Mammary epithelial cell (primary cell): ENCODE measurements at regions not wholly inside any gene's neighbourhood (a gene's known extent, or its start where the extent isn't known, plus 50 kb on each side); places are given as distances from the start of the nearest gene placed in this dataset.

ENCODE experiments used
- CTCF ChIP-seq, 2 donors: IDR thresholded peaks in 1 of 2; conservative IDR thresholded peaks in 1 of 2; 2 replicates each; pipeline ENCODE4 v1.5.1; 2011 to 2012; ENCODE audit warnings: inconsistent platforms in 2 of 2, low read length in 2 of 2, mild to moderate bottlenecking in 2 of 2, control low read depth in 1 of 2, low read depth in 1 of 2; ENCODE audit not compliant: insufficient read depth in 1 of 2; ENCODE audit errors: extremely low read depth in 1 of 2
- EZH2 ChIP-seq: IDR thresholded peaks from 2 replicates; pipeline ENCODE4 v1.6.1; 2012; ENCODE audit warnings: low read length, inconsistent platforms, borderline replicate concordance

GRCh38 chr14:101397206-101397605 lies 164.1 kb upstream of the DIO3 start:
- no peak for TF ChIP-seq EZH2
- TF ChIP-seq CTCF (conservative IDR thresholded peaks at IDR 0.05 in 1 of 2, IDR thresholded peaks at IDR 0.05 in 1 of 2; ENCODE audit: extremely low read depth in 1 of 2, insufficient read depth in 1 of 2, low read depth in 1 of 2, low read length in 2 of 2): no peak
